ENCODE measurements at regions not wholly inside any gene's neighbourhood (a gene's known extent, or its start where the extent isn't known, plus 50 kb on each side); places are given as distances from the start of the nearest gene placed in this dataset.

GRCh38 chr2:83022631-83023210, 1436.4 kb downstream of the SUCLG1 start:
- Histone ChIP-seq H3K36me3 (no peaks in the 10 kb centered on the region), H3K4me1 (no peaks in the 10 kb centered on the region), H3K4me3 (no peak overlapping the region), H3K27ac (no peak overlapping the region), H3K9me3 (no peaks in the 10 kb centered on the region), H3K27me3 (no peaks in the 10 kb centered on the region)
- 73 to 90% (median 86%) methylated on average over 5 of the region's 5 CpGs for WGBS, 4 donors
- no peak for ATAC-seq
- no peak for TF ChIP-seq CTCF (IDR thresholded peaks at IDR 0.05)
- TF ChIP-seq POLR2A (IDR thresholded peaks at IDR 0.05): no peak
- DNase-seq: no peak
- intact Hi-C loops (cut with DNase I): no loop called here

DNA sequence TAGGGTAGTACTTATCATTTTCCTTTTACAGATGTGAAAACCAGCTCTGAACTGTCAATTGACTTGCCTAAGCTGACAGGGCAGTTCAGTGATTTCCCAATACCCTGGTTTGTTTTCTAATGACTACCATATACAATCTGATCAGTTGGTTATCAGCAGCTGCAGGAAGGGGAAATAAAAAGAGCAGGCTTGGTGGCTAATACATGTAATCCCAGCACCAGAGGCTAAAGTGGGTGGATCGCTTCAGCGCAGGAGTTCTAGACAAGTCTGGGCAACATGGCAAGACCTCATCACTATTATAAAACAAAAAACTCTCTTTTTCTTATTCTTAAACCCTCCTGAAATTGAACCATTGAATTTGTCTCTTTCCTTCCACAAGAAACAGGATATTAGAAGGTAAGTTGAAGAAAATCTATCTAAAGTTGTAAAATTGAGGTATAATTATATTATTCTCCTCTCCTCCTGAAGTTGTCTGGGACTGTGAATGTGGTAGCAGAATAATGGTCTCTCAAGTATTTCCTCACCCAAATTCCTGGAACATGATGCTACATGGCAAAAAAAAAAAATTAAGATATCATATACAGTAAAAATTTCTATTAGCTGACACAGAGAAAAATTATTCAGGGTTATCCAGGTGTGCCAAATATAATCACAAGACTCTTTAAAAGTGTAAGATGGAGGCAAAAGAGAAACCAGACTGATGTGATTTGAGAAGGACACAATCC, 1441.6 kb downstream of the SUCLG1 start:
- intact Hi-C loops (cut with DNase I): no loop called here
- TF ChIP-seq POLR2A (IDR thresholded peaks at IDR 0.05) (no peak), CTCF (IDR thresholded peaks at IDR 0.05) (no peak)
- H3K27me3 ChIP-seq: no peaks in the 10 kb centered on the region
- H3K36me3 ChIP-seq: no peaks in the 10 kb centered on the region
- H3K9me3 ChIP-seq: no peaks in the 10 kb centered on the region
- 96 to 99% (median 98%) methylated on average over 2 of the region's 2 CpGs for WGBS, 4 donors
- no peak overlapping the region for H3K27ac ChIP-seq
- H3K4me3 ChIP-seq: no peak overlapping the region
- ATAC-seq (no peak), DNase-seq (no peak)
- no peaks in the 10 kb centered on the region for H3K4me1 ChIP-seq

GRCh38 chr2:83016343-83017110, 1442.6 kb downstream of the SUCLG1 start:
- H3K27me3 ChIP-seq: no peaks in the 10 kb centered on the region
- H3K4me1 ChIP-seq: no peaks in the 10 kb centered on the region
- no peak for TF ChIP-seq CTCF (IDR thresholded peaks at IDR 0.05)
- TF ChIP-seq POLR2A (IDR thresholded peaks at IDR 0.05): no peak
- no peaks in the 10 kb centered on the region for H3K36me3 ChIP-seq
- H3K27ac ChIP-seq: no peak overlapping the region
- H3K9me3 ChIP-seq: no peaks in the 10 kb centered on the region
- DNase-seq: no peak
- H3K4me3 ChIP-seq: no peak overlapping the region
- intact Hi-C loops (cut with DNase I): no loop called here
- WGBS, 4 donors: 92 to 95% (median 94%) methylated on average over 8 of the region's 8 CpGs
- ATAC-seq: no peak

DNA sequence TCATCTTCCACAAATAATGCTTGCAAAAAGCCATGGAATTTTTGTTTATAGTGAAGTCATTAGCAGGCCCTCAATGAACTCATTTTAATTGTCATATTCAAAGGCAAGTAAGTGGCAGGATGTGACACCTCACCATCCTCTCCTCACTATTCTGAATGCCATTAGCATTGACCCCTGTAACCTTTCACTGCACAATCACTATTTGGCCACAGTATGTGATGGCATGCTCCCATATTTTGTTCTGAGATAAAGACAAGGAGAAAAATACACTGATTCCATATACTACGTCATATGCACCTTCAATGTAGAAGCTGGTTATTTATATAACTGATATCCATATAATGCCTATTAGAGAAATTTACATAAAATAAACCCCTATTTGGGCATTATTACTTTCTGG, 1443.2 kb downstream of the SUCLG1 start:
- TF ChIP-seq CTCF (IDR thresholded peaks at IDR 0.05) (no peak), POLR2A (IDR thresholded peaks at IDR 0.05) (no peak)
- intact Hi-C loops (cut with DNase I): no loop called here

More for the DNA sequence above, 1443.2 kb downstream of the SUCLG1 start:
- H3K4me1 ChIP-seq: no peaks in the 10 kb centered on the region
- H3K9me3 ChIP-seq: peaks cover 0 to 2% (median 0%) of the 10 kb centered on the region in 12 donors
- ATAC-seq: no peak
- no peak overlapping the region for H3K4me3 ChIP-seq
- 79 to 95% (median 85%) methylated on average over 1 of the region's 1 CpG for WGBS, 4 donors
- no peak overlapping the region for H3K27ac ChIP-seq
- DNase-seq: no peak
- H3K27me3 ChIP-seq: no peaks in the 10 kb centered on the region
- no peaks in the 10 kb centered on the region for H3K36me3 ChIP-seq

Data from heart left ventricle (tissue), 16 donors.